DOHH2 (cell line): ENCODE measurements at regions not wholly inside any gene's neighbourhood (a gene's known extent, or its start where the extent isn't known, plus 50 kb on each side); places are given as distances from the start of the nearest gene placed in this dataset.
"Not testable (repeated sequence)": the region's sequence is repeated elsewhere in the genome, so short reads cannot be mapped to it uniquely, and the experiment has no call there.

Experiments used
- H3F3A ChIP-seq: fragments of 200-600 bp; sonication (generic), shearing (Covaris generic); 2 replicates; pipeline ENCODE4 v1.6.0; 2016; ENCODE audit warnings: antibody characterized with exemption, mild to moderate bottlenecking; ENCODE audit not compliant: control insufficient read depth, insufficient read depth
- H3K27ac ChIP-seq: fragments of 200-600 bp; sonication (generic); 2 replicates; pipeline ENCODE4 v1.5.1; 2014; ENCODE audit warnings: low read depth, mild to moderate bottlenecking, low read length, moderate library complexity
- H3K27me3 ChIP-seq: fragments of 200-600 bp; sonication (generic); 2 replicates; pipeline ENCODE4 v1.6.1; 2014; ENCODE audit warnings: mild to moderate bottlenecking, low read length, mixed read lengths; ENCODE audit not compliant: control insufficient read depth
- H3K36me3 ChIP-seq: fragments of 200-600 bp; sonication (generic); 2 replicates; pipeline ENCODE4 v1.6.1; 2014; ENCODE audit warnings: mild to moderate bottlenecking, low read length, moderate library complexity, mixed read lengths; ENCODE audit not compliant: control insufficient read depth
- H3K4me1 ChIP-seq: fragments of 200-600 bp; sonication (generic); 2 replicates; pipeline ENCODE4 v1.6.1; 2014; ENCODE audit warnings: mild to moderate bottlenecking, low read length, mixed read lengths; ENCODE audit not compliant: control insufficient read depth
- H3K4me2 ChIP-seq: fragments of 200-600 bp; sonication (generic); 2 replicates; pipeline ENCODE4 v1.6.0; 2014; ENCODE audit warnings: mild to moderate bottlenecking, low read length, moderate library complexity
- H3K4me3 ChIP-seq: fragments of 200-600 bp; sonication (generic); 2 replicates; pipeline ENCODE4 v1.5.1; 2014; ENCODE audit warnings: mild to moderate bottlenecking, low read length, mixed read lengths
- H3K79me2 ChIP-seq: fragments of 200-600 bp; sonication (generic); 2 replicates; pipeline ENCODE4 v1.6.1; 2014; ENCODE audit warnings: mild to moderate bottlenecking, low read length, mixed read lengths; ENCODE audit not compliant: control insufficient read depth
- H3K9me2 ChIP-seq: fragments of 200-600 bp; sonication (generic); replicated peaks from 2 replicates; pipeline ENCODE4 v1.6.1; 2014; ENCODE audit warnings: mild to moderate bottlenecking, low read length, mixed read lengths; ENCODE audit not compliant: control insufficient read depth
- H3K9me3 ChIP-seq: fragments of 200-600 bp; sonication (generic); 2 replicates; pipeline ENCODE4 v1.6.1; 2014; ENCODE audit warnings: antibody characterized with exemption, low read length, mixed read lengths; ENCODE audit not compliant: control insufficient read depth, insufficient read depth
- H4K20me1 ChIP-seq: fragments of 200-600 bp; sonication (generic); 2 replicates; pipeline ENCODE4 v1.6.0; 2014; ENCODE audit warnings: low read depth, mild to moderate bottlenecking, antibody characterized with exemption, low read length, moderate library complexity; ENCODE audit not compliant: control insufficient read depth, insufficient read depth
- EZH2phosphoT487 ChIP-seq: fragments of 200-600 bp; sonication (generic); IDR thresholded peaks from 2 replicates; pipeline ENCODE4 v1.6.1; 2017; ENCODE audit warnings: borderline replicate concordance, mild to moderate bottlenecking, antibody characterized with exemption, low read length, moderate library complexity, mixed read lengths
- TF ChIP-seq, protein P1 (sequence below): fragments of 200-600 bp; sonication (generic); IDR thresholded peaks from one replicate; pipeline ENCODE4 v1.5.1; 2014; ENCODE audit warnings: antibody characterized with exemption, mild to moderate bottlenecking, low read depth, low read length; ENCODE audit not compliant: poor library complexity, severe bottlenecking

DNA sequence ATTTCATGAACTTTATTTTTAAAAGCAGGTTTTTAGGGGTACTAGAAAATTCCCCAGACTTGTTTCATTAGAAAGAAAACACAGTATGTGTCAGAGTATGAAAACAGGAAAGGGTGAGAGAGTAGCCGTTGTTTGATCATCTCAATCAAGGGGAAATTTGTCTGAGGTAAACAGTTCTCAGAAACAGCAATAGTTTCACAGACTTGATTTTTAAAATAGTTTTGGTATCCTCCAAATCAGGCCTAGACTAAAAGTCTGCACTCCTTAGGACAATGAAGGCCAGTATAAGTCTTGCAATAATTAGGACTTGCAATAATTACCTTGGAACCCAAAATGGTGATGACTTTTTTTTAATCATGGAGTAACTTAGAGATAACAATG is 176.6 kb upstream of the TAB2 start:
- no peak for TF ChIP-seq EZH2phosphoT487
- TF ChIP-seq, protein P1, sequence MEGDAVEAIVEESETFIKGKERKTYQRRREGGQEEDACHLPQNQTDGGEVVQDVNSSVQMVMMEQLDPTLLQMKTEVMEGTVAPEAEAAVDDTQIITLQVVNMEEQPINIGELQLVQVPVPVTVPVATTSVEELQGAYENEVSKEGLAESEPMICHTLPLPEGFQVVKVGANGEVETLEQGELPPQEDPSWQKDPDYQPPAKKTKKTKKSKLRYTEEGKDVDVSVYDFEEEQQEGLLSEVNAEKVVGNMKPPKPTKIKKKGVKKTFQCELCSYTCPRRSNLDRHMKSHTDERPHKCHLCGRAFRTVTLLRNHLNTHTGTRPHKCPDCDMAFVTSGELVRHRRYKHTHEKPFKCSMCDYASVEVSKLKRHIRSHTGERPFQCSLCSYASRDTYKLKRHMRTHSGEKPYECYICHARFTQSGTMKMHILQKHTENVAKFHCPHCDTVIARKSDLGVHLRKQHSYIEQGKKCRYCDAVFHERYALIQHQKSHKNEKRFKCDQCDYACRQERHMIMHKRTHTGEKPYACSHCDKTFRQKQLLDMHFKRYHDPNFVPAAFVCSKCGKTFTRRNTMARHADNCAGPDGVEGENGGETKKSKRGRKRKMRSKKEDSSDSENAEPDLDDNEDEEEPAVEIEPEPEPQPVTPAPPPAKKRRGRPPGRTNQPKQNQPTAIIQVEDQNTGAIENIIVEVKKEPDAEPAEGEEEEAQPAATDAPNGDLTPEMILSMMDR = no peak
- Histone ChIP-seq H3F3A (no peaks in the 10 kb centered on the region), H3K4me2 (no peak overlapping the region), H3K4me3 (no peak overlapping the region), H4K20me1 (no peaks in the 10 kb centered on the region), H3K36me3 (no peaks in the 10 kb centered on the region), H3K9me2 (no peaks in the 10 kb centered on the region), H3K4me1 (no peaks in the 10 kb centered on the region), H3K79me2 (no peaks in the 10 kb centered on the region), H3K27ac (no peak overlapping the region), H3K27me3 (peaks cover 6% of the 10 kb centered on the region; the same call in 1 of the 2 replicates), H3K9me3 (no peaks in the 10 kb centered on the region)

DNA sequence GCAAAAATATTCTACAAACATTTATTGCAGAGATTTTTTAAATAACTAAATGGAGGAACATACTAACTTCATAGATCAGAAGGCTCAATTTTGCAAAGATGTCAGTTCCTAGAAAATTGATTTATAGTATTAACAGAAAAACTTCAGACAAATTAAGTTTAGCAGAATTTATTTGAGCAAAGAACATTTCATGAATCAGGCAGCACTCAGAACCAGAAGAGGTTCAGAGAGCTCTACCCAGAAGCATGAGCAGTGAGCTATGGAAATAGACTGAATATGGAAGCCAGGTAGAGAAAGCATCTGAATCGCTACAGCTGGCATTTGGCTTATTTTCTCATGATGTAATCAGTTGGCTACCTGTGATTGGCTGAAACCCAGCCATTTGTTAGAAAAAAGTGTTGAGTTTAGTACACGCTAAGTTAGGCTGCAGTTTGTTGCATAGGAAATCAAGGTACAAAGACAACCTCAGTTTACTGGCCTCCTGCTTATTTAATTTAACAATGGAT is 174.5 kb upstream of the TAB2 start:
- H3K4me3 ChIP-seq = no peak overlapping the region
- no peaks in the 10 kb centered on the region for H3K9me3 ChIP-seq
- no peaks in the 10 kb centered on the region for H3K79me2 ChIP-seq

DNA sequence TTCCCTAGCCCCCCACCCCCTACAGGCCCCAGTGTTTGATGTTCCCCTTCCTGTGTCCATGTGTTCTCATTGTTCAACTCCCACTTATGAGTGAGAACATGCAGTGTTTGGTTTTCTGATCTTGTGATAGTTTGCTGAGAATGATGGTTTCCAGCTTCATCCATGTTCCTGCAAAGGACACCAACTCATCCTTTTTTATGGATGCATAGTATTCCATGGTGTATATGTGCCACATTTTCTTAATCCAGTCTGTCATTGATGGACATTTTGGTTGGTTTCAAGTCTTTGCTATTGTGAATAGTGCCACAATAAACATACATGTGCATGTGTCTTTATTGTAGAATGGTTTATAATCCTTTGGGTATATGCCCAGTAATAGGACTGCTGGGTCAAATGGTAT is 171.7 kb upstream of the TAB2 start:
- H3K27ac ChIP-seq, H3K9me3 ChIP-seq, H3F3A ChIP-seq, H3K79me2 ChIP-seq, H3K4me3 ChIP-seq, H4K20me1 ChIP-seq, H3K27me3 ChIP-seq, H3K9me2 ChIP-seq, H3K36me3 ChIP-seq, H3K4me1 ChIP-seq, H3K4me2 ChIP-seq: not testable (repeated sequence)

More for the DNA sequence above, 174.5 kb upstream of the TAB2 start:
- no peak overlapping the region for H3K4me2 ChIP-seq
- no peaks in the 10 kb centered on the region for H3F3A ChIP-seq
- no peaks in the 10 kb centered on the region for H4K20me1 ChIP-seq
- H3K27ac ChIP-seq = no peak overlapping the region
- H3K9me2 ChIP-seq = no peaks in the 10 kb centered on the region
- H3K36me3 ChIP-seq = no peaks in the 10 kb centered on the region
- peaks cover 6% of the 10 kb centered on the region; the same call in 1 of the 2 replicates for H3K27me3 ChIP-seq
- TF ChIP-seq, protein P1 = no peak
- no peak for TF ChIP-seq EZH2phosphoT487
- H3K4me1 ChIP-seq = no peaks in the 10 kb centered on the region

DNA sequence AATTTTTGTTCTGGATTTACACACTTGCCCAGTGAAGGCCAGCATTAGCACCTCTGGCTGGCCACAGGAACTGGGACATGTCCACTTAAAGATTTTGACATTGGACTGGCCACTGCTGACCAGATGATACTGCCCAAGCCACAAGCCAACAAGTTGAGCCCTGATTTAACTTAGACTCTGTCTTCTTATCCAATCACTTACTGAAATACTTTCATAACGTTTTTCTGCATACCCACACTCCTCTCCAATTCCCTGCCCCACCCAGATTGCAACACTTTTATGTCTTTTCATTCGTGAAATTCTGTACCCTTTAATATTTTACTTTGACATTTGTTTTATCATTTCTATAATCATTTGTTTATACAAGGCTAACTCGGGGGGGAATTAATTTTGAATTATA is 170.3 kb upstream of the TAB2 start:
- Histone ChIP-seq H3K9me3 (no peaks in the 10 kb centered on the region), H3K4me2 (no peak overlapping the region), H3K4me3 (no peak overlapping the region), H4K20me1 (no peaks in the 10 kb centered on the region), H3K79me2 (no peaks in the 10 kb centered on the region), H3K9me2 (no peaks in the 10 kb centered on the region), H3K36me3 (no peaks in the 10 kb centered on the region), H3K27me3 (peaks cover 5% of the 10 kb centered on the region; the same call in 1 of the 2 replicates), H3K27ac (no peak overlapping the region), H3F3A (no peaks in the 10 kb centered on the region), H3K4me1 (no peaks in the 10 kb centered on the region)
- TF ChIP-seq EZH2phosphoT487 = no peak
- TF ChIP-seq, protein P1 = no peak
